D721Med (cell line): ENCODE measurements at regions not wholly inside any gene's neighbourhood (a gene's known extent, or its start where the extent isn't known, plus 50 kb on each side); places are given as distances from the start of the nearest gene placed in this dataset.

ENCODE experiments used
- DNase-seq: peaks from one replicate; pipeline ENCODE4 v3.0.0; 2011; ENCODE audit warnings: low spot score; ENCODE audit not compliant: insufficient read length
- FAIRE-seq: peaks from 2 replicates; lab custom pipeline; 2011; peaks lifted over from hg19 to GRCh38; lab: Jason Lieb, UNC
- CTCF ChIP-seq: IDR thresholded peaks from 2 replicates; pipeline ENCODE4 v1.5.1; 2012; ENCODE audit warnings: mild to moderate bottlenecking, control low read depth; ENCODE audit not compliant: insufficient read depth; ENCODE audit errors: missing control alignments

GRCh38 chr16:8458481-8459046 lies 131.7 kb downstream of the TMEM114 start:
- TF ChIP-seq CTCF, result no peak
- DNase-seq, result no peak
- no peak for FAIRE-seq

- no peak for TF ChIP-seq CTCF
- no peak for FAIRE-seq
- no peak for DNase-seq
Observed at GRCh38 chr16:8453359-8453758, 137.0 kb downstream of the TMEM114 start.

GRCh38 chr16:8452941-8453340 lies 137.4 kb downstream of the TMEM114 start:
- no peak for TF ChIP-seq CTCF
- FAIRE-seq, result no peak
- DNase-seq, result no peak

- DNase-seq, result no peak
- no peak for TF ChIP-seq CTCF
- FAIRE-seq, result no peak
Observed at GRCh38 chr16:8436931-8437330, 153.4 kb downstream of the TMEM114 start.

GRCh38 chr16:8431783-8432182 lies 158.5 kb downstream of the TMEM114 start:
- DNase-seq (no peak), FAIRE-seq (no peak)
- no peak for TF ChIP-seq CTCF

- no peak for FAIRE-seq
- TF ChIP-seq CTCF, result no peak
- DNase-seq, result no peak
Observed at GRCh38 chr16:8430401-8430800, 159.9 kb downstream of the TMEM114 start.

- DNase-seq (no peak), FAIRE-seq (no peak)
- TF ChIP-seq CTCF, result no peak
Observed at GRCh38 chr16:8426569-8426968, 163.7 kb downstream of the TMEM114 start.
